ENCODE measurements at regions not wholly inside any gene's neighbourhood (a gene's known extent, or its start where the extent isn't known, plus 50 kb on each side); places are given as distances from the start of the nearest gene placed in this dataset.

DNA sequence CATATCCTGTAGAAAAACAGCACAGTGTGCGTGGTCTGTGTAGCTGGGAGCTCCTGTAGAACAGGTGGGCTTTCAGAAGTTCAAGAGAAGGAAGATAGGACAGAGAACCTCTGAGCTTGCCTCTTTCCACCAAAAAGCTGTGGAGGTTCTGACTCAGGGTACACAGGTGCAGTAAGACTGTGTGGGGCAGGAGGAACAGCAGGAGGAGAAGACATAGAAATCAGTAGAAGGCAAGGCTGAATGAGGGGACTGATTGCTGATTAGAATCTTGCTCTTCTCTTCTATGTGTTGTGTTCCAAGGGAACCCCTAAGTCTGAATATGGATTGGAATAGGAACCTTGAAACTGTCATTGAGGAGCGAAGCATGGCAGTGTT lies 122.7 kb downstream of the AKAP11 start (continued):
- TF ChIP-seq, protein P1, sequence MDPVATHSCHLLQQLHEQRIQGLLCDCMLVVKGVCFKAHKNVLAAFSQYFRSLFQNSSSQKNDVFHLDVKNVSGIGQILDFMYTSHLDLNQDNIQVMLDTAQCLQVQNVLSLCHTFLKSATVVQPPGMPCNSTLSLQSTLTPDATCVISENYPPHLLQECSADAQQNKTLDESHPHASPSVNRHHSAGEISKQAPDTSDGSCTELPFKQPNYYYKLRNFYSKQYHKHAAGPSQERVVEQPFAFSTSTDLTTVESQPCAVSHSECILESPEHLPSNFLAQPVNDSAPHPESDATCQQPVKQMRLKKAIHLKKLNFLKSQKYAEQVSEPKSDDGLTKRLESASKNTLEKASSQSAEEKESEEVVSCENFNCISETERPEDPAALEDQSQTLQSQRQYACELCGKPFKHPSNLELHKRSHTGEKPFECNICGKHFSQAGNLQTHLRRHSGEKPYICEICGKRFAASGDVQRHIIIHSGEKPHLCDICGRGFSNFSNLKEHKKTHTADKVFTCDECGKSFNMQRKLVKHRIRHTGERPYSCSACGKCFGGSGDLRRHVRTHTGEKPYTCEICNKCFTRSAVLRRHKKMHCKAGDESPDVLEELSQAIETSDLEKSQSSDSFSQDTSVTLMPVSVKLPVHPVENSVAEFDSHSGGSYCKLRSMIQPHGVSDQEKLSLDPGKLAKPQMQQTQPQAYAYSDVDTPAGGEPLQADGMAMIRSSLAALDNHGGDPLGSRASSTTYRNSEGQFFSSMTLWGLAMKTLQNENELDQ (CRISPR knock-in tag; IDR thresholded peaks at IDR 0.05; ENCODE audit: borderline replicate concordance): no peak
- TF ChIP-seq, protein P2, sequence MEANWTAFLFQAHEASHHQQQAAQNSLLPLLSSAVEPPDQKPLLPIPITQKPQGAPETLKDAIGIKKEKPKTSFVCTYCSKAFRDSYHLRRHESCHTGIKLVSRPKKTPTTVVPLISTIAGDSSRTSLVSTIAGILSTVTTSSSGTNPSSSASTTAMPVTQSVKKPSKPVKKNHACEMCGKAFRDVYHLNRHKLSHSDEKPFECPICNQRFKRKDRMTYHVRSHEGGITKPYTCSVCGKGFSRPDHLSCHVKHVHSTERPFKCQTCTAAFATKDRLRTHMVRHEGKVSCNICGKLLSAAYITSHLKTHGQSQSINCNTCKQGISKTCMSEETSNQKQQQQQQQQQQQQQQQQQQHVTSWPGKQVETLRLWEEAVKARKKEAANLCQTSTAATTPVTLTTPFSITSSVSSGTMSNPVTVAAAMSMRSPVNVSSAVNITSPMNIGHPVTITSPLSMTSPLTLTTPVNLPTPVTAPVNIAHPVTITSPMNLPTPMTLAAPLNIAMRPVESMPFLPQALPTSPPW (CRISPR knock-in tag; IDR thresholded peaks at IDR 0.05): no peak
- TF ChIP-seq THRAP3 (IDR thresholded peaks at IDR 0.05; ENCODE audit: borderline replicate concordance): no peak
- no peak for TF ChIP-seq STAT5A (IDR thresholded peaks at IDR 0.05; ENCODE audit: borderline replicate concordance, low read length)
- no peak for TF ChIP-seq SRSF3 (IDR thresholded peaks at IDR 0.05; ENCODE audit: insufficient read depth, low read length)

DNA sequence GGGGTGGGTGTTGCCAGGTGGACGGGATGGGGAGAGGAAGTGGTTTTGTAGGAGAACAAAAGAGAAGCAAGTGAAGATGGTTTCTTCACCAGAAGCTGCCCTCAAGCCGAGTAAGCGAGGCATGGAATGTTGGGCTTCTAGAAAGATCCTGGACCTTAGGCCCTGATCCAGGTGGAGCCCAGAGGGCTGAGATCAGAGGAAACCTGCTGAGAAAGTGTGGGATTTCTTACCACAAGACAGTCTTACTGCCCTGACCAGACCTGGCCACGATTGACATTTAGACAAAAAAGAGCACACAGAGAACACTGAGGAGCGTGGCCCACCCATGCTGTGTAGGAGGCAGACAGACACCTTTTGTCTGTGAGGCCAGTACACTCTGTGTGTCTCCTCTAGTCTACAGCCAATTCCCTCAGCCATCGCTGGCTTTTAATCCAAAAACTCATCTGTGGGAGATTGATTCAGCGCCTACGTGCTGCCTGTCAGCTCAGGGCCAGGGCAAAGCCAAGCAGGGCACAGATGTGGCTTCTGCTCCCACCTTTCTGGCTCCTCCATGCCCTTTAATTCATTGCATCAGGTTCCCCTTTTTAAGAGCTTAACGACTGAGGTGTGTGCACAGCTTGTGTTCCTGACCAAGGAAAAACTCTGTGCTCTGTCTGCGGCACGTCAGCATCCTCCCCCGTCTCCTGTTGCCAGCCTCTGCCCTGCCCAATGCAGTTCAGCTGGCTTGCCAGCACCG lies 123.3 kb downstream of the AKAP11 start:
- no peak overlapping the region for H3K27ac ChIP-seq (ENCODE audit: extremely low read depth, low read depth, low read length)
- ATAC-seq: no peak
- no peaks in the 10 kb centered on the region for H3K36me3 ChIP-seq (ENCODE audit: control insufficient read depth, insufficient read depth, low read length)
- peaks cover 0 to 10% of the 10 kb centered on the region in 2 experiments; a peak in 1 of 5 replicates for H3K27me3 ChIP-seq (ENCODE audit: control insufficient read depth in 2 of 2, insufficient read depth in 2 of 2, low read length in 2 of 2)
- intact Hi-C loops (cut with micrococcal nuclease) (no loop called here), in situ Hi-C loops (cut with MboI) (no loop called here)
- FAIRE-seq: no peak
- BruUV-seq (replicated peaks): no TSS peak
- CTCF ChIA-PET (ENCODE audit: low intra/inter-chr PET ratio): no interaction called here
- no peak overlapping the region for H3K4me3 ChIP-seq
- H3K79me2 ChIP-seq (ENCODE audit: control insufficient read depth, insufficient read depth, low read length): no peaks in the 10 kb centered on the region
- no peak overlapping the region for H3K4me2 ChIP-seq (ENCODE audit: insufficient read depth, low read length)
- 6% methylated on average over 11 of the region's 13 CpGs for WGBS (ENCODE audit: insufficient coverage, low coverage, missing lambda C conversion rate)
- no peaks in the 10 kb centered on the region for H3K9me3 ChIP-seq (replicated peaks; ENCODE audit: control insufficient read depth, insufficient read depth, low read depth, low read length)
- no peak overlapping the region for H3K9ac ChIP-seq (ENCODE audit: insufficient read depth in 1 of 2, low read depth in 2 of 2, low read length in 2 of 2)
- no peaks in the 10 kb centered on the region; a peak in 1 of 5 replicates for H3K4me1 ChIP-seq (replicated peaks in 1 of 2; ENCODE audit: control insufficient read depth in 2 of 2, insufficient read depth in 2 of 2, low read length in 2 of 2)
- H3K9me1 ChIP-seq (ENCODE audit: control insufficient read depth, insufficient read depth, low read length): no peaks in the 10 kb centered on the region
- H4K20me1 ChIP-seq (replicated peaks; ENCODE audit: control insufficient read depth, insufficient read depth, low read length): no peaks in the 10 kb centered on the region
- no peak overlapping the region for H2AFZ ChIP-seq (ENCODE audit: low read depth, low read length)
- no peak for DNase-seq (ENCODE audit: extremely low read depth in 1 of 4, low spot score in 3 of 4)
- POLR2A ChIA-PET: no interaction called here
- TF ChIP-seq RBBP5 (IDR thresholded peaks at IDR 0.05; ENCODE audit: borderline replicate concordance, insufficient read depth, low read length, poor library complexity, severe bottlenecking) (no peak), RAD21 (CRISPR knock-in tag; conservative IDR thresholded peaks at IDR 0.05 in 1 of 2, IDR thresholded peaks at IDR 0.05 in 1 of 2) (no peak), RCOR1 (IDR thresholded peaks at IDR 0.05; ENCODE audit: borderline replicate concordance in 1 of 2, low read depth in 2 of 2, low read length in 2 of 2) (no peak), MTA2 (IDR thresholded peaks at IDR 0.05; ENCODE audit: low read depth) (no peak), FOXJ3 (CRISPR knock-in tag; IDR thresholded peaks at IDR 0.05) (no peak), ZNF668 (CRISPR knock-in tag; IDR thresholded peaks at IDR 0.05) (no peak), SREBF1 (IDR thresholded peaks at IDR 0.05; ENCODE audit: borderline replicate concordance, low read depth, low read length) (no peak)
- TF ChIP-seq, protein P3, sequence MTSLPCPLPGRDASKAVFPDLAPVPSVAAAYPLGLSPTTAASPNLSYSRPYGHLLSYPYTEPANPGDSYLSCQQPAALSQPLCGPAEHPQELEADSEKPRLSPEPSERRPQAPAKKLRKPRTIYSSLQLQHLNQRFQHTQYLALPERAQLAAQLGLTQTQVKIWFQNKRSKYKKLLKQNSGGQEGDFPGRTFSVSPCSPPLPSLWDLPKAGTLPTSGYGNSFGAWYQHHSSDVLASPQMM (CRISPR knock-in tag; IDR thresholded peaks at IDR 0.05): no peak
- TF ChIP-seq, protein P4, sequence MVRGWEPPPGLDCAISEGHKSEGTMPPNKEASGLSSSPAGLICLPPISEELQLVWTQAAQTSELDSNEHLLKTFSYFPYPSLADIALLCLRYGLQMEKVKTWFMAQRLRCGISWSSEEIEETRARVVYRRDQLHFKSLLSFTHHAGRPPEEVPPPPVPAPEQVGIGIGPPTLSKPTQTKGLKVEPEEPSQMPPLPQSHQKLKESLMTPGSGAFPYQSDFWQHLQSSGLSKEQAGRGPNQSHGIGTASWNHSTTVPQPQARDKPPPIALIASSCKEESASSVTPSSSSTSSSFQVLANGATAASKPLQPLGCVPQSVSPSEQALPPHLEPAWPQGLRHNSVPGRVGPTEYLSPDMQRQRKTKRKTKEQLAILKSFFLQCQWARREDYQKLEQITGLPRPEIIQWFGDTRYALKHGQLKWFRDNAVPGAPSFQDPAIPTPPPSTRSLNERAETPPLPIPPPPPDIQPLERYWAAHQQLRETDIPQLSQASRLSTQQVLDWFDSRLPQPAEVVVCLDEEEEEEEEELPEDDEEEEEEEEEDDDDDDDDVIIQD (CRISPR knock-in tag; IDR thresholded peaks at IDR 0.05): no peak

Data from K562 (cell line).